GM23338 (cell line): ENCODE measurements at regions not wholly inside any gene's neighbourhood (a gene's known extent, or its start where the extent isn't known, plus 50 kb on each side); places are given as distances from the start of the nearest gene placed in this dataset.

ENCODE experiments used
- ATAC-seq: fragments of 200-7000 bp; cut with Tn5 transposase; 3 replicates; pipeline ENCODE4 v1.9.1; 2020
- DNase-seq: peaks from one replicate; pipeline ENCODE4 v3.0.0-alpha.2; 2015; ENCODE audit warnings: low spot score
- H2AFZ ChIP-seq: fragments of 200-600 bp; sonication (generic); 2 replicates; pipeline ENCODE4 v1.8.0; 2016; ENCODE audit warnings: antibody characterized with exemption, mild to moderate bottlenecking, moderate library complexity
- H3F3A ChIP-seq: fragments of 200-600 bp; sonication (generic); replicated peaks from 2 replicates; pipeline ENCODE4 v1.8.0; 2017; ENCODE audit warnings: antibody characterized with exemption, mixed run types, low read depth
- H3K27ac ChIP-seq: fragments of 200-600 bp; sonication (generic); 2 replicates; pipeline ENCODE4 v1.6.1; 2016; ENCODE audit warnings: low read depth
- H3K27me3 ChIP-seq: fragments of 200-600 bp; sonication (generic); 2 replicates; pipeline ENCODE4 v1.8.0; 2016; ENCODE audit warnings: mild to moderate bottlenecking, mixed run types, moderate library complexity; ENCODE audit not compliant: insufficient read depth
- H3K36me3 ChIP-seq: fragments of 200-600 bp; sonication (generic); 2 replicates; pipeline ENCODE4 v1.8.0; 2016; ENCODE audit warnings: mild to moderate bottlenecking; ENCODE audit not compliant: insufficient read depth
- H3K4me1 ChIP-seq: fragments of 200-600 bp; sonication (generic); 2 replicates; pipeline ENCODE4 v1.8.0; 2016; ENCODE audit warnings: mild to moderate bottlenecking, moderate library complexity; ENCODE audit not compliant: insufficient read depth
- H3K4me2 ChIP-seq: fragments of 200-600 bp; sonication (generic); 2 replicates; pipeline ENCODE4 v1.7.1; 2017; ENCODE audit warnings: mixed run types
- H3K4me3 ChIP-seq: fragments of 200-600 bp; sonication (generic); 2 replicates; pipeline ENCODE4 v1.6.1; 2016; ENCODE audit warnings: mixed run types
- H3K79me2 ChIP-seq: fragments of 200-600 bp; sonication (generic); replicated peaks from 2 replicates; pipeline ENCODE4 v1.8.0; 2017; ENCODE audit warnings: mild to moderate bottlenecking; ENCODE audit not compliant: insufficient read depth
- H3K9me2 ChIP-seq: fragments of 200-600 bp; sonication (generic); 2 replicates; pipeline ENCODE4 v1.8.0; 2017; ENCODE audit not compliant: insufficient read depth
- H4K20me1 ChIP-seq: fragments of 200-600 bp; sonication (generic); replicated peaks from 2 replicates; pipeline ENCODE4 v1.8.0; 2017; ENCODE audit warnings: mild to moderate bottlenecking; ENCODE audit not compliant: insufficient read depth
- H3K27ac Mint-ChIP-seq: 2 replicates; pipeline ENCODE4 v1.8.0; 2020; ENCODE audit warnings: inconsistent platforms, mild to moderate bottlenecking, moderate library complexity, mixed read lengths
- H3K27me3 Mint-ChIP-seq: 3 replicates; pipeline ENCODE4 v1.8.0; 2022; ENCODE audit warnings: low read depth, mild to moderate bottlenecking, moderate library complexity, mixed read lengths, inconsistent platforms; ENCODE audit not compliant: insufficient read depth, poor library complexity
- H3K36me3 Mint-ChIP-seq: 3 replicates; pipeline ENCODE4 v1.8.0; 2021; ENCODE audit warnings: low read depth, mild to moderate bottlenecking, inconsistent platforms, moderate library complexity, mixed read lengths
- H3K4me1 Mint-ChIP-seq: 3 replicates; pipeline ENCODE4 v1.8.0; 2020; ENCODE audit warnings: mild to moderate bottlenecking, inconsistent platforms, mixed read lengths
- H3K4me3 Mint-ChIP-seq: 3 replicates; pipeline ENCODE4 v1.8.0; 2021; ENCODE audit warnings: moderate library complexity, mild to moderate bottlenecking, inconsistent platforms, mixed read lengths
- H3K9me3 Mint-ChIP-seq: 3 replicates; pipeline ENCODE4 v1.8.0; 2020; ENCODE audit warnings: moderate library complexity, mild to moderate bottlenecking, inconsistent platforms, mixed read lengths
- EZH2 ChIP-seq: fragments of 200-600 bp; sonication (generic); IDR thresholded peaks from one replicate; pipeline ENCODE4 v1.8.0; 2017; ENCODE audit warnings: antibody characterized with exemption, mild to moderate bottlenecking, low read depth; ENCODE audit not compliant: unreplicated experiment
- EZH2phosphoT487 ChIP-seq: fragments of 200-600 bp; sonication (generic); IDR thresholded peaks from one replicate; pipeline ENCODE4 v1.8.1; 2018; ENCODE audit warnings: antibody characterized with exemption; ENCODE audit not compliant: unreplicated experiment
- NANOG ChIP-seq: IDR thresholded peaks from 2 replicates; pipeline ENCODE4 v1.6.1; 2016; ENCODE audit warnings: antibody characterized with exemption, borderline replicate concordance
- REST ChIP-seq: IDR thresholded peaks from one replicate; pipeline ENCODE4 v1.6.1; 2018; ENCODE audit warnings: antibody characterized with exemption; ENCODE audit not compliant: unreplicated experiment
- STAT1 ChIP-seq: IDR thresholded peaks from one replicate; pipeline ENCODE4 v1.6.1; 2016; ENCODE audit warnings: antibody characterized with exemption; ENCODE audit not compliant: unreplicated experiment
- ZNF114 ChIP-seq: fragments of 250-450 bp; sonication (Bioruptor Pico); IDR thresholded peaks from 2 replicates; pipeline ENCODE4 v1.5.0; 2020; ENCODE audit warnings: mild to moderate bottlenecking, moderate library complexity
- ZNF331 ChIP-seq: fragments of 250-450 bp; sonication (Bioruptor Pico); IDR thresholded peaks from 2 replicates; pipeline ENCODE4 v1.5.0; 2020; ENCODE audit warnings: low read depth, mild to moderate bottlenecking, moderate library complexity
- ZNF462 ChIP-seq: fragments of 250-450 bp; sonication (Bioruptor Pico); IDR thresholded peaks from 2 replicates; pipeline ENCODE4 v1.5.0; 2020; ENCODE audit warnings: mild to moderate bottlenecking, moderate library complexity
- TF ChIP-seq, protein P1 (sequence below), 2 experiments: fragments of 200-600 bp in 1 of 2; sonication (generic) in 1 of 2; conservative IDR thresholded peaks; 2 replicates each; pipeline versions ENCODE4 v1.5.1 to v1.6.1; 2016 to 2017; ENCODE audit warnings: antibody characterized with exemption in 2 of 2, low read depth in 2 of 2, mild to moderate bottlenecking in 2 of 2, moderate library complexity in 1 of 2
- TF ChIP-seq, protein P2 (sequence below): IDR thresholded peaks from 2 replicates; pipeline ENCODE4 v1.6.1; 2016; ENCODE audit warnings: antibody characterized with exemption

DNA sequence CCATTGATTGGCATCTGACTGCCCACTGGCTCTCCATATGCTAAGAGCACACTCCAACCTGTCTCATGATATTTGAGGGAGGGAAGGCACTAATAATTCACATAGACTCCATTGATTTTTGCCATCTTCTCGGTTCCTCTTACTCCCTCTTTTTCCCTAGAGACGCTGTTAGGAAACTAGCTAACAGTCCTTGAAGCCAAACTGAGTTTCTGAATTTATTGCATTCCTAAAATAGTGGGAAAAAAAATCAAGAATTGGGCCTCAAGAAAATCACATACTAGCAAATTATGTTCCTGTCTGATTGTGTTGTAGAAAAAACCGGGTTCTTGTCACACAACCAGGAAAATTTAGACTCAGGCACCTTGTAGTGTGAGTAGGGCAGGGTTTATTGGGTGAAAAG, 86.4 kb upstream of the SLC7A1 start:
- DNase-seq (no peak), ATAC-seq (no peak)
- Mint-ChIP-seq H3K27me3 (no peaks in the 10 kb centered on the region), H3K36me3 (no peaks in the 10 kb centered on the region), H3K27ac (no peak overlapping the region), H3K9me3 (no peaks in the 10 kb centered on the region), H3K4me3 (no peak overlapping the region), H3K4me1 (peaks cover 8% of the 10 kb centered on the region; the same call in 2 of the 3 replicates)
- TF ChIP-seq, protein P1, sequence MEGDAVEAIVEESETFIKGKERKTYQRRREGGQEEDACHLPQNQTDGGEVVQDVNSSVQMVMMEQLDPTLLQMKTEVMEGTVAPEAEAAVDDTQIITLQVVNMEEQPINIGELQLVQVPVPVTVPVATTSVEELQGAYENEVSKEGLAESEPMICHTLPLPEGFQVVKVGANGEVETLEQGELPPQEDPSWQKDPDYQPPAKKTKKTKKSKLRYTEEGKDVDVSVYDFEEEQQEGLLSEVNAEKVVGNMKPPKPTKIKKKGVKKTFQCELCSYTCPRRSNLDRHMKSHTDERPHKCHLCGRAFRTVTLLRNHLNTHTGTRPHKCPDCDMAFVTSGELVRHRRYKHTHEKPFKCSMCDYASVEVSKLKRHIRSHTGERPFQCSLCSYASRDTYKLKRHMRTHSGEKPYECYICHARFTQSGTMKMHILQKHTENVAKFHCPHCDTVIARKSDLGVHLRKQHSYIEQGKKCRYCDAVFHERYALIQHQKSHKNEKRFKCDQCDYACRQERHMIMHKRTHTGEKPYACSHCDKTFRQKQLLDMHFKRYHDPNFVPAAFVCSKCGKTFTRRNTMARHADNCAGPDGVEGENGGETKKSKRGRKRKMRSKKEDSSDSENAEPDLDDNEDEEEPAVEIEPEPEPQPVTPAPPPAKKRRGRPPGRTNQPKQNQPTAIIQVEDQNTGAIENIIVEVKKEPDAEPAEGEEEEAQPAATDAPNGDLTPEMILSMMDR (conservative IDR thresholded peaks at IDR 0.05; ENCODE audit: low read depth in 2 of 2) = no peak
- no peak for TF ChIP-seq NANOG
- TF ChIP-seq ZNF331 = no peak
- TF ChIP-seq EZH2phosphoT487 = no peak
- TF ChIP-seq REST = no peak
- TF ChIP-seq EZH2 = no peak
- TF ChIP-seq STAT1 = no peak
- no peak for TF ChIP-seq ZNF114 (CRISPR knock-in tag)
- TF ChIP-seq, protein P2, sequence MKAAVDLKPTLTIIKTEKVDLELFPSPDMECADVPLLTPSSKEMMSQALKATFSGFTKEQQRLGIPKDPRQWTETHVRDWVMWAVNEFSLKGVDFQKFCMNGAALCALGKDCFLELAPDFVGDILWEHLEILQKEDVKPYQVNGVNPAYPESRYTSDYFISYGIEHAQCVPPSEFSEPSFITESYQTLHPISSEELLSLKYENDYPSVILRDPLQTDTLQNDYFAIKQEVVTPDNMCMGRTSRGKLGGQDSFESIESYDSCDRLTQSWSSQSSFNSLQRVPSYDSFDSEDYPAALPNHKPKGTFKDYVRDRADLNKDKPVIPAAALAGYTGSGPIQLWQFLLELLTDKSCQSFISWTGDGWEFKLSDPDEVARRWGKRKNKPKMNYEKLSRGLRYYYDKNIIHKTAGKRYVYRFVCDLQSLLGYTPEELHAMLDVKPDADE = no peak
- H2AFZ ChIP-seq = no peak overlapping the region
- H3K27me3 ChIP-seq = no peaks in the 10 kb centered on the region
- H3K36me3 ChIP-seq = no peaks in the 10 kb centered on the region
- no peaks in the 10 kb centered on the region for H4K20me1 ChIP-seq
- no peaks in the 10 kb centered on the region for H3F3A ChIP-seq
- H3K27ac ChIP-seq = no peak overlapping the region
- H3K4me3 ChIP-seq = no peak overlapping the region
- H3K4me1 ChIP-seq = no peaks in the 10 kb centered on the region
- H3K79me2 ChIP-seq = no peaks in the 10 kb centered on the region
- H3K4me2 ChIP-seq = no peak overlapping the region
- H3K9me2 ChIP-seq = no peaks in the 10 kb centered on the region

DNA sequence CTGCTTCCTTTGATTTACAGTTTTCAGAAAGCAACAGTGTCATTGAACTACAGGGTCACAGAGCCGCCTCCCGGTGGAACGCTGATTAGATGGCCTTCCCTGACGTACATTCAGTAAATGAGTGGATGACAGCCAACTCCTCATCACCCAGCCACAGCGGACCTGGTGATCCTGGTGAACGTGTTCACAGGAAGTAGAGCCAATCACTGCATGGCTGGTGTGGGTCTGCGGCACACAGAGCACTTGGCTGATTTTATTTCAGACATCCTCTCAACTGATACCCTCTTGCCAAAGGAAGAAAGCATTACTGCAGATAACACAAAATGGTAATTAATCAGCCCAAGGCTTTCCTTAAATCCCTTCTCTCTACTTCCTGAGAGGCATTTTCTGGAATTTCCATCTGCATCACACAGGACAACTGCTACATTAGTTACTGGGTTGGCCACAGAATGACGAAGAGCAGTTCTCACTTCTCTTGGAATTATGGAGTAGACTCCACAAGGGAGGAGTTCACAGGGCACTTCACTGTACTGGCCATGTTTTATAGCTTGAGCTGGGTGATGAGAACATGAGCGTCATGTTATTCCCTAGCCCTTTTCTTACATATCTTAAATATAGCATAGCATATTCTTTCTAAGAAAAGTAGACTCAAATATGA, 84.0 kb upstream of the SLC7A1 start:
- ATAC-seq (no peak), DNase-seq (no peak)
- Histone ChIP-seq H3K9me2 (no peaks in the 10 kb centered on the region), H3K4me2 (no peak overlapping the region), H4K20me1 (no peaks in the 10 kb centered on the region), H3K79me2 (no peaks in the 10 kb centered on the region), H2AFZ (no peak overlapping the region), H3F3A (no peaks in the 10 kb centered on the region), H3K27me3 (no peaks in the 10 kb centered on the region), H3K4me3 (no peak overlapping the region), H3K4me1 (no peaks in the 10 kb centered on the region), H3K27ac (no peak overlapping the region), H3K36me3 (no peaks in the 10 kb centered on the region)
- no peaks in the 10 kb centered on the region for H3K27me3 Mint-ChIP-seq
- H3K36me3 Mint-ChIP-seq = no peaks in the 10 kb centered on the region
- no peak overlapping the region for H3K4me3 Mint-ChIP-seq
- H3K27ac Mint-ChIP-seq = no peak overlapping the region
- peaks cover 2% of the 10 kb centered on the region; the same call in 2 of the 3 replicates for H3K4me1 Mint-ChIP-seq
- no peak for TF ChIP-seq ZNF462 (CRISPR knock-in tag)
- H3K9me3 Mint-ChIP-seq = no peaks in the 10 kb centered on the region
